Endothelial cell (in vitro differentiated cells): ENCODE measurements at regions not wholly inside any gene's neighbourhood (a gene's known extent, or its start where the extent isn't known, plus 50 kb on each side); places are given as distances from the start of the nearest gene placed in this dataset.

Source experiments
- DNase-seq: peaks from one replicate; pipeline ENCODE4 v3.0.0; 2021; ENCODE audit warnings: low spot score
- H3K27ac Mint-ChIP-seq: one replicate; pipeline ENCODE4 v1.8.0; 2021; ENCODE audit warnings: mixed read lengths, inconsistent platforms; ENCODE audit not compliant: unreplicated experiment
- H3K27me3 Mint-ChIP-seq: one replicate; pipeline ENCODE4 v1.8.0; 2021; ENCODE audit warnings: mild to moderate bottlenecking, moderate library complexity, mixed read lengths, inconsistent platforms; ENCODE audit not compliant: unreplicated experiment
- H3K36me3 Mint-ChIP-seq: one replicate; pipeline ENCODE4 v1.8.0; 2021; ENCODE audit warnings: mild to moderate bottlenecking, low read depth, mixed read lengths, inconsistent platforms; ENCODE audit not compliant: unreplicated experiment
- H3K4me1 Mint-ChIP-seq: one replicate; pipeline ENCODE4 v1.8.0; 2021; ENCODE audit warnings: mild to moderate bottlenecking, mixed read lengths, inconsistent platforms; ENCODE audit not compliant: unreplicated experiment
- H3K4me3 Mint-ChIP-seq: one replicate; pipeline ENCODE4 v1.8.0; 2021; ENCODE audit warnings: mild to moderate bottlenecking, mixed read lengths, inconsistent platforms; ENCODE audit not compliant: unreplicated experiment
- H3K9me3 Mint-ChIP-seq: one replicate; pipeline ENCODE4 v1.8.0; 2021; ENCODE audit warnings: mixed read lengths, inconsistent platforms; ENCODE audit not compliant: unreplicated experiment
- TF ChIP-seq, protein P1 (sequence below): fragments of 200-600 bp; sonication (generic); IDR thresholded peaks from one replicate; pipeline ENCODE4 v1.5.0; 2021; ENCODE audit warnings: antibody characterized with exemption; ENCODE audit not compliant: unreplicated experiment

DNA sequence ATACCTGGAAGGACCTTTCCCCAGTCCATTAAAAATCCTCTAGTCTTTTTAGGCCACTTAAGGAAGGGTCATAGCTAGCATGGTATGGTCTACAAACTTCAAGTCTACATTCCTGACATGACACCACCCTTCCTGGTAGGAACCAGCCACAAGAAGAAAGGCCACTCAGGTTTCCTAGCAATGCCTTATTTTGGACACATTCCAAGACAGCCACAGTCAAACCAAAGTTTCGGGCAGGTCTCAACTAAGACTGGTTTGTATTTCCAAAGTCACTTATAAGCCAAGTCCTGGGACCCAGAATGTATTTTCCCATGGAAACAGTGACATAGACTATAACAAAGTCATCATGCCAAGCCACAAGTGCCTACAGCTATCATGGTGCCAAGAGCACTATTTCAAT, 50.6 kb upstream of the SLC44A3 start:
- Mint-ChIP-seq H3K27ac (no peak overlapping the region), H3K9me3 (no peaks in the 10 kb centered on the region), H3K27me3 (no peaks in the 10 kb centered on the region), H3K4me3 (no peak overlapping the region), H3K36me3 (no peaks in the 10 kb centered on the region), H3K4me1 (no peaks in the 10 kb centered on the region)
- DNase-seq = no peak
- TF ChIP-seq, protein P1, sequence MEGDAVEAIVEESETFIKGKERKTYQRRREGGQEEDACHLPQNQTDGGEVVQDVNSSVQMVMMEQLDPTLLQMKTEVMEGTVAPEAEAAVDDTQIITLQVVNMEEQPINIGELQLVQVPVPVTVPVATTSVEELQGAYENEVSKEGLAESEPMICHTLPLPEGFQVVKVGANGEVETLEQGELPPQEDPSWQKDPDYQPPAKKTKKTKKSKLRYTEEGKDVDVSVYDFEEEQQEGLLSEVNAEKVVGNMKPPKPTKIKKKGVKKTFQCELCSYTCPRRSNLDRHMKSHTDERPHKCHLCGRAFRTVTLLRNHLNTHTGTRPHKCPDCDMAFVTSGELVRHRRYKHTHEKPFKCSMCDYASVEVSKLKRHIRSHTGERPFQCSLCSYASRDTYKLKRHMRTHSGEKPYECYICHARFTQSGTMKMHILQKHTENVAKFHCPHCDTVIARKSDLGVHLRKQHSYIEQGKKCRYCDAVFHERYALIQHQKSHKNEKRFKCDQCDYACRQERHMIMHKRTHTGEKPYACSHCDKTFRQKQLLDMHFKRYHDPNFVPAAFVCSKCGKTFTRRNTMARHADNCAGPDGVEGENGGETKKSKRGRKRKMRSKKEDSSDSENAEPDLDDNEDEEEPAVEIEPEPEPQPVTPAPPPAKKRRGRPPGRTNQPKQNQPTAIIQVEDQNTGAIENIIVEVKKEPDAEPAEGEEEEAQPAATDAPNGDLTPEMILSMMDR = no peak

DNA sequence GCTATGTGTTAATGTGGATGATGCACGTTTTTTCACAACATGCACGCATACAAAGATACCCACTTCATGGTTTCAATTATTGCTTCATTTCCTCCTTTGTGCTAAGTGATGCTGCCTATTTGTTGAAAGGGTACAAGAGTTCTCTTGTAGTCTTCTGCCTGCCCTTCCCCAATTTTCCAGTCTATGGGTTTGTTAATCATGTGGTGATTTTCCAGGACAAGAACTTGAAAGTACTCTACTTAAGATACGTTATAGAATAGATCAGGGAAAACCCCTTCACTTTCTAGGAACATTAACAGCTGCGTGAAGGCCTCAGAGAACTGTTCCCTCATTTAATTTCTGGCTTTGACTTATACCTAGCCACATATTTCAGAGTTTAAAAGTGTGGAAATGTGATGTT, 52.1 kb upstream of the SLC44A3 start:
- no peaks in the 10 kb centered on the region for H3K27me3 Mint-ChIP-seq
- H3K27ac Mint-ChIP-seq = no peak overlapping the region
- no peaks in the 10 kb centered on the region for H3K36me3 Mint-ChIP-seq
- no peaks in the 10 kb centered on the region for H3K9me3 Mint-ChIP-seq
- H3K4me1 Mint-ChIP-seq = no peaks in the 10 kb centered on the region
- DNase-seq = no peak
- TF ChIP-seq, protein P1 = no peak
- H3K4me3 Mint-ChIP-seq = no peak overlapping the region

DNA sequence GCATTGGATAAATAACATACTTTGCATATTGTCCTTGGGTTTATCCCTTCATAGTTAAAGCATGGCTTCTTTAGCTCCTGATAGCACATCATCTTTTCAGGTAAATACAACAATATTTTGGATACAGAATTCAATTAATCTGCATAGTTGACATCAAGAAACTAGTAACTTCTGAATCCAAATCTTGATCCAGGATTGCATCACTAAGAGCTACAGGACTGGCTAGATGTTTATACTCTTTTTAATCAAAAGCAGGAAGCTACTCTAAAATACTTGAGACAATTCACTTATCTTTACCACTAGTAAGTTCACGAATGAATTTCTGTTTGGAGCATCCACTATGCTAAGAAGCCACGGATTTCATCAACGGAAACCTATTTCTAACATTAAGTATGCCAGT, 54.2 kb upstream of the SLC44A3 start:
- TF ChIP-seq, protein P1 = no peak
- Mint-ChIP-seq H3K27ac (no peak overlapping the region), H3K9me3 (no peaks in the 10 kb centered on the region), H3K27me3 (peaks cover 2% of the 10 kb centered on the region), H3K4me1 (peaks cover 3% of the 10 kb centered on the region), H3K4me3 (no peak overlapping the region), H3K36me3 (no peaks in the 10 kb centered on the region)
- no peak for DNase-seq

DNA sequence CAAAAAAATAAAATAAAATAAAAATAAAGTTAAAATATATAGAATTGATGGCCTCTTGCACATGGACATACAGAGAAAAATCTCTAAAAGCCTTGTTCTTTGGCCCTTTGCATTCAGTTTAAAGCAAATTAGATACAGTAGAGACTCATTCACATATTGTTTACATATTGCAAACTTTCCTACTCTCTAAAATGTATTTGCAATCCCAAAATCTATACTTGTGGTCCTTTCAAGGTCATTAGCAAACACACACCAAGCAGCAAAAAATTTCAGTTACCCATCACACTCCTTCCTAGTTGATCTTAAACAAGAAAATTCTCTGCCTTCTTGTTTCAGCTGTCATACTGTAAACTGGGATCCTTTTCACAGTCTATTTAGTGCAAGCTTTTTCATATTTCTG, 61.0 kb upstream of the SLC44A3 start:
- no peaks in the 10 kb centered on the region for H3K36me3 Mint-ChIP-seq
- no peak overlapping the region for H3K4me3 Mint-ChIP-seq
- peaks cover 4% of the 10 kb centered on the region for H3K27me3 Mint-ChIP-seq
- H3K27ac Mint-ChIP-seq = no peak overlapping the region
- no peak for DNase-seq
- no peaks in the 10 kb centered on the region for H3K9me3 Mint-ChIP-seq
- peaks cover 27% of the 10 kb centered on the region for H3K4me1 Mint-ChIP-seq
- TF ChIP-seq, protein P1 = no peak

DNA sequence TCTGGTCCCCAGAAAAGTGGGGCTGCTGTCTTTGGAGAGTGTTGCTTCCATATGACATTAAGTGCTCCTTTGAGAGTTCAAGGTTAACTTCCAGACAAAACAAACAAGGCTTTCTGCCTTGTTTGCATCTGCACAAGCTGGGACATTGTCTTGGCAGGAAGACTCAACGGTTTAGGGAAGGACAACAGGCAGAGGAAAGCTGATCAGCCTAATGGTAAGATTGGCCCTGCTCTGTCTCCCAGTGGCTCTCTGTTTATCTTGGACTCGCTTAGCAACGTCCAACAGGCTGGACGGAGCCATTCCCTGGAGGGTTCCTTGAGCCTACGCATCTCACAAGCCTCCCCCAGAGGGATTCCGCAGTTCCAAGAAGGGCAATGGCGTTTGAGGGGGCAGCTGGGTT, 62.2 kb upstream of the SLC44A3 start:
- Mint-ChIP-seq H3K4me3 (no peak overlapping the region), H3K9me3 (no peaks in the 10 kb centered on the region), H3K27ac (no peak overlapping the region), H3K4me1 (peaks cover 38% of the 10 kb centered on the region), H3K36me3 (no peaks in the 10 kb centered on the region), H3K27me3 (peaks cover 4% of the 10 kb centered on the region)
- TF ChIP-seq, protein P1 = no peak
- no peak for DNase-seq
